ENCODE measurements at regions not wholly inside any gene's neighbourhood (a gene's known extent, or its start where the extent isn't known, plus 50 kb on each side); places are given as distances from the start of the nearest gene placed in this dataset.
A peak's percentile ranks its signal among the peaks of the same experiment; 100 is the strongest.

DNA sequence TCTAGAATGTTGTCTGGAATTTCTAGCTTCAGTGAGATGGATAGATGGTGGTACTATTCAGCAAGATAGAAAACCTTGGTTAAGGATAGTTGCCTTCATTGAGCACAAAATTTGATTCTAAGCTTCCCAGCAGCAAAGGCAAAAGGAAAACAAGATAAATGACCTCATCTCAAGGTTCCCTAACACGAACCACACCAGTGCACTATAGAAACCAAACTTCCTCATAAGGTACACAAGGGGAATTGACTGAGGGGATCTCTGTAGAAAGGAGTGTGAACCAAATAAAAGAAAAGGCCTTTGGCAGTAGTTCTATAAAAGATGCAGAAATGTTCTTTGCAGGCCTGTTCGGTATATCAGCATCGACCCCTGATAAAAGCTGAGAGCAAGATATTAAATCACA lies 288.9 kb downstream of the SHQ1 start:
- DNase-seq: peak; percentile 5

DNA sequence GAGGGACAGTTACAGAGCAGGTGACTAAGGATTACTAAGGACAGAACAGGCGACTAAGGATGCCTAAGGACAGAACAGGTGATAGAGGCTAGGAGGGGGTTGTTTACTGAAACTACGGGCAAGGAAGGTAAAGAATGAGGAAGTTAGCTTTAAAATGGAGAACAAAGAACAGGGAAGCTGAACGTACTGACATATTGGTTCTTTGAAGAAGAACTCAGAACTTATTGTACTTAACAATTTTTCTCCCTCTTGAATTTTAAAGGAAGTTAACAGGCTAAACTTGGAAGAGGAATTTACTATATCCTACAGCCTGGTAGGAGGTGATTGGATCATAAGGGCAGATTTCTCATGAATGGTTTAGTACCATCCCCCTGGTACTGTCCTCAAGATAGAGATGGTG lies 290.2 kb downstream of the SHQ1 start:
- DNase-seq: no peak

DNA sequence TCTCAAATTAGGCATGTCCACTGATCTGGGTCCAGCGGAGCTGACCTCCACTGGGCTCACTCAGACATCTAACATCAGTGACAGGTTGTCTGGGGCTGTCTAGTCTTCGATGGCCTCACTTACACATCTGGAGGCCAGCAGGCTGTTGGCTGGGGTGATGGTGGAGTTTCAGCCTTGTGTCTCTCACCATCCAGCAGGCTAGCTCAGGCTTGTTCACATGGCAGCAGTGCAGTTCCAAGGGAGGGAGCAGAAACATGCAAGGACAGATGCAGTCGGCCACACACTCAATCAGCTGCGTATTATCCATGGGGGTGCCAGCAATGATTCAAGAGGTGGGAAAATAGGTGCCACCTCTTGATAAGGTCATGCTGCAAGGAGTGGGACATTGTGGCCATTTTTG lies 292.5 kb downstream of the SHQ1 start:
- DNase-seq: no peak

DNA sequence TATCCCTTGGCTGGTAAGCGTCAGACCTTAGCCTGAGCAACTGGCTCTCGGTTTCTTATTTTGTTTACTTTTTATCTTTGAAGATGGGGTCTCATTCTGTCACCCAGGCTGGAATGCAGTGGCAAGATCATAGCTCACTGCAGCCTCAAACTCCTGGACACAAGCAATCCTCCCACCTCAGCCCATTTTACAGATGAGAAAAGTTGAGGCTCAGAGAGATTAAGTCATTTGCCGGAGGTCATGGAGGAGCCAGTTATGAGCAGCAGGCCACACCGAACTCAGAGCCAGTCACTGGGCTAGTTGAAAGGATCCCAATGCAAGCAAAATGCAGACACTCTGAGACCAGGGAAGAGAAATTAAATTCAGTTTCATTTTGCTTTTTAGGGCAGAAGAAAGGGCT lies 293.6 kb downstream of the SHQ1 start:
- DNase-seq: no peak

DNA sequence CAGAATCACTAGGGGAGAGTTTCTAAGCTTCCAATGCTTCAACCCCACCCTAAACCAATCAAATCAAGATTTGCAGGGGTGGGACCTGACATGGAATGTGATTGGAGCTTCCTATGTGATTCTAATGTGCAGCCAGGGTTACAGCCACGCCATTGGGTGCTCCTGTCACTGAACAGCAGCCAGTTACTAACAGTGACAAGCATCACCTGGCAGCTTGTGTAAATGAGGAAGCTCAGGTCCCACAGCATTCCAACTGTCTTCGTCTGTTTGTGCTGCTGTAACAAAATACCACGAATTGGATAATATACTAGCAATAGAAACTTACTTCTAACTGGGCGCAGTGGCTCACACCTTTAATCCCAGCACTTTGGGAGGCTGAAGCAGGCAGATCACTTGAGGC lies 294.9 kb downstream of the SHQ1 start:
- DNase-seq: no peak

DNA sequence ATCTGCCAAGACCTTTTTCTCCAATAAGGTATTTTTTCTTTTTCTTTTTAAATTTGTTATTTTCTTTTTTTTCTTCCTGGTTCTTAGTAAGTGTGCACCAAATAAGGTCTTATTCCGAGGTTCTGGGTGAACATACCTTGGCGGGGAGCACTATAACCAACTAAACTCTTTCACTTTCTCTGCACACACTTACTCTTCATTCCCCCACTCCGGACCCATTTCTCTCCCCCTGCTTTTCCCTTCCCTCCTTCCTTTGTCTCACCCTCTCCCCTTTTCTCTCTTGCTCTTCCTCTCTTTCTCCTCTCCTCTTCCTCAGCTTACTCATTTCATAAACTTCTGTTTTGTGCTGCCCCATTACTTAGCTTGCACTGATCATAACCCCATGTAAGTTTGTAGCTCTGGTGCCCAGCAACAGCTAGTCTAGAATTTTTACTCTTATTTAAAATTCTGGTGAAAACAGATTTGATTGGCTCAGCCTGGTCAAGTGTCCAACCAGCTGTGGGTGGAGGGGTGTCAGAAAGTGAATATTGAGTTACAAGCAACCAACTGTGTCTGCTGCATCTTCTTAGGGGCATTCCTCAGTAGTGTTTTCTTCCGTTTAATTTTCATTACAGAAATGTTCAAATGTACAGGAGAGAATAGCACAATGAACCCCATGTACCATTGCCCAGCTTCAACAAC lies 297.5 kb downstream of the SHQ1 start:
- DNase-seq: no peak

DNA sequence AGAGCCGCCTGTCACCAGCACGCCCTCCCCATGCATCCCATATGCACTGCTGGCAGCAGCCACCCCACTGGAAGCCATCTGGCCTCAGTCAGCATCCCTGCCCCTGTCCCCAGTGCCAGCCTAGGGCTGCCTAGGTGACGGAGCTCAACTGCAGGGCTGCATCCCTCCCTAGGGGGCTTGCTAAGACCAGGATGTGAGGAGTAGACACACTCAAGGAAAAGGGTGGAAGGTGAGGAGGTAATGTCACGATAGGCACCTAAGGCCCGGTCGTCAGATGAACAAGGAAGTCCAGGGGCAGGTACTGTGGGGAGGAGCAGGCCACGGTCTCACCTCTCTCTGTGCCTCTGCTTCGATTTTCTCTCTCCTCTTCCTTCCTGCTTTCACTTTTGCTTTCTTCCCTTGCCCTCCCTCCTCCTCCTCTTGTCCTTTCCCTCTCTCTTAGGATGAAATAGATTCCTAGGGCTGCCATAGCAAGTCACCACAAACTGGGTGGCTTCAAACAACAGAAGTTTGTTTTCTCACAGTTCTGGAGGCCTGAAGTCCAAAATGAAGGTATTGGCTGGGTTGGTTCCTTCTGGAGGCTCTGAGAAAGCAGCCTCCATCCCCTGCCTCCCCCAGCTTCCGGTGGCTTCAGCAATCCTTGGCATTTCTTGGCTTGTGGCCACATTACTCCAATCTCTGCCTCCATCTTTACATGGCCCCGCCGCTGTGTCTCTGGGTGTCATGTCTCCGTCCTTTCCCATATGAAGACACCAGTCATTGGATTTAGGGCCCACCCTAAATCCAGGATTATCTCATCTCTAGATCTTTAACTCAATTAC lies 298.3 kb downstream of the SHQ1 start:
- no peak for DNase-seq

DNA sequence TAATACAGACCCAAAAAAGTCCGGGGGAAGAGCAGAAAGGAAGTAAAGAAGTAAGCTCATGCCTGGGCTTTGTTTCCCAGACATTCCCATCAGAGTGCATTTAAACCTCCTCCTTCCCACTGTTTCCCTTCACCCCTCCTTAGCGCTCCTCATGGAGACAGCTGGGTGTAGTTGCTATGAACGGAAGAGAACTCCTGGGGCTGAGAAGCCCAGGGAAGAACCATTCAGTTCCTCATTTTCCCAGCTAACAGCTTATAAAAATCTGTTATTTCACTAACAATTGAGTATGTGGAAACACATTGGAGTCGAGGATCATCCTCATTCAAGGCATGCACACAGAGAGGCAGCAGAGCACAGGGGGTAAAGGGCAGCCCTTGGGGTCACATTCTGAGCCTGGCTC lies 299.3 kb downstream of the SHQ1 start:
- DNase-seq: no peak

DNA sequence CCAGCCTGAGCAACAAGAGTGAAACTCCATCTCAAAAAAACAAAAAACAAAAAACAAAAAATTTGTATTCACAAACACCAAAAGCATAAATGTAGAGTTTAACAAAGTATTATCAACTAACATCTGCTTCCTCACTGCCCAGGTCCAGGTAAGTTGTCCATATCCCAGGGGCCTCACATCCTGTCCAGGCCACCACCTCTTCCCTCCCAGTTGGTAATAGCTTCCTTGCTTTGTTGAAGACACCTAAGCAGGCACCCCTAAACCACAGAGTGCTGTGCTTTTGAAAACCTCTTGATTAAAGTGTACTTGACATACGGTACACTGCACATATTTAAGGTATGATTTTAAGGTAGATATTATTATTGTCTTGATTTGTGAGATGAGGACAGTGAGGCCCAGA lies 299.8 kb downstream of the SHQ1 start:
- no peak for DNase-seq

DNA sequence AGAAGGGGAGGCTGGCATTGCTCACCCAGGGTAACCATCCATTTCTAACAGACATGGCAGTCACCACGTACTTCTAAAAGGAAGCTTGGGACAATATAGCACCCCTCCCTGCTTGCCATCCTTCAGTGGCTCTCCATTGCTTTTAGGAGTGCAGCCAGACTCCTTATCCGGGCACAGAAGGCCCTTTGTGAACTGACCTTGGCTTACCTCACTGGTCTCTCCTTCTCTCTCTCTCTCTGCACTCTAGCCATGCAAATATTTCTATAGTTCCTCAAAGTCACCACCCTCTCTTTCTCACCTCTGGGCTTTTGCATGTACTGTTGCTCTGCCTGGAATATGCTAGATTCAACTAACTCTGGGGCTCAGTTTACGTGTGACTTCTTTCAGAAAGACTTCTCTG lies 301.1 kb downstream of the SHQ1 start:
- DNase-seq: no peak

DNA sequence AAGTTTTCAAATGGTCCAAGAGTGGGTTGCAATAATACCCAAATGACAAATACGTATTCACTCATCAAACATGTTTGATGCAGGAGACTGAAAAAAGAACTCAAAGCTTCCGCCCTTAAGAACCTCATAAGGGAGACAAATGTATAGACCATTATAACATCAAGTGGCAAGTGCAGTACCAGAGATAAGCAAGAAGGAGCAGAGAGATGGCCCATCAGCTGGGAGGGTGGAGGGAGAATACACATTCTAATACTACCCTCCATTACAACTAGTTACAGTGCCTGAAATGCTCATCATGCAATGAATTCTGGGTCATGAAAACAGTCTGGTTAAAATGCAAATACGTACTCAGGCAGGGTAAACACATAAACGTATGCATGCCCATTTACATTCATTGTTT lies 304.0 kb downstream of the SHQ1 start:
- no peak for DNase-seq

DNA sequence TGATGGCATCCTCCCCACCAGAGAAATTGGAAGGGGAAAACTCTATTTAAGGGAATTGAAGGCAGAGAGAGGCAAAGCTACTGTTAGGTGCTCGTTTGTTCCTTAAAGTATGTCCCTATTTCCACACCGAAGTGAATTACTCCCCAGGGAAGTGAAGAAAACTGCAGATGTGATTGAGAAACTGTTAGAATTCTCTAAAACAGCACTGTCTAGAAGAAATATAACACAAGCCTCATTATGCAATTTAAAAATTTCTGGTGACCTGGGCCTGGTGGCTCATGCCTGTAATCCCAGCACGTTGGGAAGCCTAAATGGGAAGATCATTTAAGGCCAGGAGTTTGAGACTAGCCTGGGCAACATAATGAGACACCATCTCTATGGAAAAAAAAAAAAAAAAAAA lies 305.0 kb downstream of the SHQ1 start:
- no peak for DNase-seq

DNA sequence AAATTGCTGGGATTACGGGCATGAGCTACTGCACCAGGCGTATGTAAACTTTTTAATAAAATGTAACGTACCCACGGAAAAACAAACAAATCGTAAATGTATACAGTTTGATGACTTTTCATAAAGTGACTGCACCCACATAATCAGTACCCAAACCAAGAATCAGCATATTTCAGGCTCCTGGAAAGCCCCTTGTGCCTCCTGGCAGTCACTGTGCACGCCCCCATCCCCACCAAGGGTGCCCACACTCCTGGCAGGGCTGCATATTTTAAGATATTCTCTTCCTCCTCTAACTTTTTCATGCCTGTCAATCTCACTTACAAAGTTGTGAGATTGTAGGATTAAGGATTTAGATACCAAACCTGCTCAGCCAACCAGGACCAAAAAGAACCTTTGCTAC lies 305.5 kb downstream of the SHQ1 start:
- DNase-seq: no peak

DNA sequence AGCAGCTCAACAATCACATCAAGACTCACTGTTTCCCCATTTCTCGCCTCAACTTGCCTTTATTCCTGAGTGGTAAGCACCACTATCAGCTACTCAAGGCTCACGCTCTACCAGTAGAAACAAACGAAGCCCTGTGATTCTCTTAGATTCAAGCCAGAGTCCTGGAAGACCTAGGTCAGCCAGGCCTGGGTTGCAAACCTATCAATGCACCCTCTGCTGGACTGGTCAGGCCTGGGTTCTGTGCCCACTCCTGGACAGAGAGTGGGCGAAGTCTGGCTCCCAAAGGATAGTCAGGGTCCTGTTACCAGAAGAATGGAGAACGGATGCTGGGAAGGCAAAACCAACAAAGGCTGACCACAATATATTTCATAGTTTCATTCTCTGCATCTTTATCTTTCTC lies 308.4 kb downstream of the SHQ1 start:
- no peak for DNase-seq

DNA sequence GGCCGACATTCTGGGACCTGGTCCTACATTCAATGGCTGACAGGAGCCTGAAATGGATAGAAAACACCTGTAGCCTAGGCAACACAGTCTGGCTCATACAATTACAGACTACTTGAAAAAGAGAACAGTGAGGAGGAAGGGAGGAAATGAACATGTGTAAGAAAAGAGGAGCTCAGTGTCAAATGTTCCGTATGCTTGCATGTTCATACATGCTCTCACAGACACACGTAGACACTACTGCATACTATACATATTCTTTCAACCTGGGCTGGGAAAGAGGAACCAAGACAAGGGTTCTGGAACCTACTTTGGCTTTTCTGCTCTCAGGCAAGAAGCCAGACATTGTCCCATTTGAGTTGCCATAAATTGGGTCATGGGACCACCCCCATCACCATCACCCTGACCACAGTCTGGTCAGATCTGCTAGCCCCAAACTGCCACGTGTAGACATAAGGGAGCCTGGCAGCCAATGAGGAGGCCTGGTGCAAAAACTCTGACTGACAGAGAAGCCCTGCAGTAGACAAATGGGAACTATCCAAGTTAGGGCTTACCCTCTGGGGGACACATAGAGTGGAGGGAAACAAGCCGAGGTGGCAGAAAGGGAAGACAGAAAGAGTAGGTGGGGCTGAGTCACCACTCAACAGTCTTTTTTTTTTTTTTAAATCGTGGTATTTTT lies 310.0 kb downstream of the SHQ1 start:
- DNase-seq: no peak

DNA sequence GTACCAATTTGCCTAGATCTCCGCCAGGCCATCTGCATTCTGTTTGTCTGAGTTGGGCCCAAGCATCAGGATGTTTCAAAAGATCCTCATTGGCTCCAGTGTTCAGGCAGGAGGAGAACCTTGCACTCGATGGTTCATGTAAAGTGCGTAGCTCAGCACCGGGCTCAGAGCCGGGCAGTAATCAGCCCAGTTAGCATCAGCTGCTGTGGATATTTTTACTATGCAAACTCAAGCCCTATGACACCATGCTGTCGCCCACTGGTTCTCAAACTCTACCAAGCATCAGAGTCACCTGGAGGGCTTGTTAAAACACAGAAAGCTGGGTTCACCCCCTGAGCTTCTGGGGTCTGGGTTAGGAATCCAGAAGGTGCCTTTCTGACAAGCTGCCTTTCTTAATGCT lies 310.8 kb downstream of the SHQ1 start:
- DNase-seq: no peak

DNA sequence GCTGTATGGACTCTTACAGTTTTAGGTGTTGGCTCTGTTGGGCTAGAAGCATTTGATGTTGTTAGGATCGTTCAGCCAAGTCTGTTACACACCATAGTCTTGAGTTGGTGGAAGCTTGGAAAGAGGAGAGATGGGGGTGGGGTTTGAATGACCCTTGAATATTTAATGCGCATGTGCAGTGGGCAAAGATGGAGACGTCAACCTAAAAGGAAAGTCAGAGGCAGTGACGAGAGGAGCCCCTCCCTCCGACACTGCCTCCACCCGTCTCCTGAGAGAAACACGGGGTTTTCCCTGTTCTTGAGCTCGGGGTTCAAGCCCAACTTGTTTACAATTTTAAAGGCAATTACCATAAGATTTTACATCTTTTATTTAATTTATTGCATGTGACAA lies 311.4 kb downstream of the SHQ1 start:
- no peak for DNase-seq

DNA sequence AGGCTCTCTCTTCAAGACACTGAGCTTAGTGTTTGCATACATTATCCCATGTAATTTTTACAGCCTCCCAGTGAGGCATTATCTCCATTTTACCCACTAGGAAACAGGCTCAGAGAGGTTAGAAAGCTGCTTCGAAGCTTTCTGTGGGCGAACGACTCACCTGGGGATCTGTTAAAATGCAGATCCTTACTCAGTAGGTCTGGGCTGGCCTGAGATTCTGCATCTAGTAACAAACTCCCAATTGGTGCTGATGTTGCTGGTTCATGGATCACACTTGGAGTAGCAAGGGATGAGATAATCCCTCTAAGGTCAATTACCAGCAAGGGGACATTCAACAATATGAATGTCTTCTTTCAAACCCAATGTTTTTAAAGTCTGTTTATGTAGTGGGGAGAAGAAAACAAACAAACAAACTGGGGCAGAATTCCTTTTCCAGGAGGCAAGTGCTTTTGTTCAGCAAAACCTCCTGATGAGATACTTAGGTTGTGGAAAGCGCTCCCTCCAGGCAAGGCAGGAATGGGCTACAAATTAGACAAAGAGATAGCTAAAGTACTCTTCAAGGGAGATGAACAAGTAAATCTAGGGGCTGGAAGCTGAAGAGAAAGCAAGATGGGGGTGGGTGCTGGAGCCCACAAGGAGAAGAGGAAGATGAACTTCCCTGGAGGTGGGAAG lies 311.9 kb downstream of the SHQ1 start:
- no peak for DNase-seq

DNA sequence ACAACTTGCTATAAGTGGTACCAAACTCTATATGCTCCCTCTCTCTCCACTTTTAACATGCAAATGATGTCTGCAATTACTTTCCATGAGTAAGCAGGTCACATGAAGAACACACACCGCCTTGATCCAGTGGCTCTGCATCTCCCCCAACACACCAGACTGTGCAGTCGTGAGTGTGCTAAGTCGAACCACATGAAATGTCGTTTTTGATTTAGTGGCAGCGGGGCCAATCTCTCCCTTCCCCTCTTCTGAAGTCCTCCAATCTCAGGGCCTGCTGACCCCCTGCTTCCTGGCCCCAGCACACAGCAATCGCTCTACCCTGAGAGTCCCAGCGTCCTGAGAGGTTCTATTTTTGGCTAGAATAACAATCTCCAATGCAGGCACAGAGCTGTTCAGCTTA lies 312.5 kb downstream of the SHQ1 start:
- no peak for DNase-seq

DNA sequence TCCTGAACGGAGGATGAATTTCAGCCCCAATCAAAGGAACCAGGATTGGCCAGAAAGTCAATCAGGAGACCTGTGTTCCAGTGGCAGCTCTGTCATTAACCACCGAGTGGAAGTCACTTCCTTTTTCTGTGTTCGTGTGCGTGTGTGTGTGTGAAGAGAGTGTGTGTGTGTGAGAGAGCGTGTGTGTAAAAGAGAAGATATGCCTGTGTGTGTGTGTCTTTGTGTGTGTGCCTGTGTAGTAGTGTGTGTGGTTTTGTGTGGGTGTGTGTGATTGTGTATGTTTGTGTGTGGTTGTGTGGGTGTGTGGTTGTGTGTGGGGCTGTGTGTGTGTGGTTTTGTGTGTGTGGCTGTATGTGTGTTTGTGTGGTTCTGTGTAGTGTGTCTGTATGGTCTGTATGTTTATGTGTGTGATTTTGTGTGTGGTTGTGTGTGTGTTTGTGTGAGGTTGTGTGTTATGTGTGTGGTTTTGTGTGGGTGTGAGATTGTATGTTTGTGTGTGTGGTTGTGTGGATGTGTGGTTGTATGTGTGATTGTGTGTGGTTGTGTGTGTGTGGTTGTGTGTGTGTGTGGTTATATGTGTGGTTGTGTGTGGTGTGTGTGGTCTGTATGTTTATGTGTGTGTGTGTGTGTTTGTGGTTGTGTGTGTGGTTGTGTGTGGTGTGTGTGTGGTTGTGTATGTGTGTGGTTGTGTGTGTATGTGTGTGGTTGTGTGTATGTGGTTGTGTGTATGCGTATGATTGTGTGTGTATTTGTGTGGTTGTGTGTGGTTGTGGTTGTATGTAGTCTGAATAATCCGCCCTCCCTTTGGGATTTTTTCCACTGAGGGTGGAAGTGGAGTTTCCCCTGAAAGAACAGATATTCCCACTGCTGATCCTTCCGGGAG lies 314.4 kb downstream of the SHQ1 start:
- no peak for DNase-seq

DNA sequence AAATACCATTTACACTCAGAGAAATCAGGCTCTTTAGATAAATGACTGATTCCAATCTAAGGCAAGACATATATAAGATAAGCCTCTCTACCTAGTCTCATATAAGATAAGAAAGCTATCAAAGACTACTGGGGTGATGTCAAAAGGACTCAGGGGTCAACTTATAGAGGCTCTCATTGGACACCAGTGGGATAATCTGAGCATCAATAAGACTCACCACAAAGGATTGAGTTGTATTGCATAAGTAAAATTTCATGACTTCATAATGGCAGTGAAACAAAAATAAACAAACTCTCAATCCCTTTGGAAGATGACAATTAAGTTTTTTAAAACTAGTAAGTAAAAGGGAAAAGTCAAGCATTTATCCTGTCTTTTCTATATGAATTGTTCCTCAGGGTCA lies 317.8 kb downstream of the SHQ1 start:
- DNase-seq: no peak

DNA sequence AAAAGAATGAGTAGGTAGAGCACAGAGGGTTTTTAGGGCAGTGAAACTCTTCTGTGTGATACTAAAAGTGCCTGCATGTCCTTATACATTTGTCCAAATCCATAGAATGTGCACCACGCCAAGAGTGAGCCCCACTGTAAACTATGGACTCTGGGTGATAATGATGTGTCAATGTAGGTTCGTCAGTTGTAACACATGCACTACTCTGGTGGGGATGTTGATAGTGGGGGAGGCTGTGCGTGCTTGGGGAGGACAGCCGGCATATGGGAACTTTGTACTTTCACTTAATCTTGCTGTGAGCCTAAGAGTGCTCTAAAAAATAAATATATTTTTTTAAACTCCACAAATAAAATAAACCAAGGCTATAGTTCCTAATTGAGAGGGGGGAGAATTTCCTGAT lies 319.2 kb downstream of the SHQ1 start:
- no peak for DNase-seq
